Effector memory CD8-positive, alpha-beta T cell (primary cell): ENCODE measurements at regions not wholly inside any gene's neighbourhood (a gene's known extent, or its start where the extent isn't known, plus 50 kb on each side); places are given as distances from the start of the nearest gene placed in this dataset.

Experiments
- ATAC-seq: fragments of 150-1000 bp; cut with Tn5 transposase; replicated peaks from 2 replicates; pipeline ENCODE4 v1.10.0; 2021; ENCODE audit warnings: mild to moderate bottlenecking, moderate library complexity
- DNase-seq, 3 experiments: peaks; one replicate each; pipeline ENCODE4 v3.0.0; 2021
- H3K27ac Mint-ChIP-seq, 2 donors: one replicate each; pipeline ENCODE4 v1.8.0; 2022; ENCODE audit warnings: mild to moderate bottlenecking in 2 of 2, mixed read lengths in 2 of 2, moderate library complexity in 2 of 2
- H3K27me3 Mint-ChIP-seq, 2 donors: one replicate each; pipeline ENCODE4 v1.8.0; 2022; ENCODE audit warnings: mixed read lengths in 2 of 2
- H3K36me3 Mint-ChIP-seq: one replicate; pipeline ENCODE4 v1.8.0; 2022; ENCODE audit warnings: mild to moderate bottlenecking, moderate library complexity, mixed read lengths; ENCODE audit not compliant: insufficient read depth
- H3K4me1 Mint-ChIP-seq, 2 donors: one replicate each; pipeline ENCODE4 v1.8.0; 2022; ENCODE audit warnings: low read depth in 2 of 2, mixed read lengths in 2 of 2
- H3K4me3 Mint-ChIP-seq, 2 donors: one replicate each; pipeline ENCODE4 v1.8.0; 2022; ENCODE audit warnings: mild to moderate bottlenecking in 2 of 2, mixed read lengths in 2 of 2, moderate library complexity in 2 of 2
- H3K9me3 Mint-ChIP-seq, 2 donors: one replicate each; pipeline ENCODE4 v1.8.0; 2022; ENCODE audit warnings: mixed read lengths in 2 of 2

GRCh38 chr4:3358656-3359055 is 65.8 kb downstream of the RGS12 start:
- no peak overlapping the region for H3K27ac Mint-ChIP-seq
- ATAC-seq: no peak
- no peak for DNase-seq

DNA sequence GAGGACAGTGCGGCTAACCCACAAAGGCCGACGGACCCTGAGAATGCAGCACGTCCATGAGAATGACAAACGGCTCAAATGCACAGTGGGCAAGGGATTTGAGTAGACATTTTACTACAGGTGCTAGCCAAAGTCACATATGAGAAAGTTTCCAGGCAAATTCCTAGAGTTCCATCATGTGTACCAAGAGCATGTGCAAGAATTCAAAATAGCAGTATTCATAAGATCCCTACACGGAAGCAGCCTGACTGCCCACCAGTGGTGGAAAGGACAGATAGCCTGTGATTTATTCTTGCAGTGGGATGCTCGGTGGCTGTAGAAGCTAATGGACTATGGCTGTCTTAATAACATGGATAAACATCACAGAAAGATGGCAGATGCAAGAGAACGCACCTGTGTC is 68.0 kb downstream of the RGS12 start:
- Mint-ChIP-seq H3K27me3 (peaks cover 0 to 37% of the 10 kb centered on the region in 2 donors), H3K9me3 (no peaks in the 10 kb centered on the region), H3K4me3 (no peak overlapping the region), H3K4me1 (peaks cover 13 to 18% of the 10 kb centered on the region in 2 donors), H3K27ac (peak overlapping the region in 1 of 2 donors; percentile 38), H3K36me3 (peaks cover 3% of the 10 kb centered on the region)
- no peak for DNase-seq
- ATAC-seq: no peak

More at GRCh38 chr4:3358656-3359055, 65.8 kb downstream of the RGS12 start:
- H3K4me3 Mint-ChIP-seq: no peak overlapping the region
- peaks cover 11 to 16% of the 10 kb centered on the region in 2 donors for H3K4me1 Mint-ChIP-seq
- H3K9me3 Mint-ChIP-seq: no peaks in the 10 kb centered on the region
- H3K36me3 Mint-ChIP-seq: peaks cover 3% of the 10 kb centered on the region
- H3K27me3 Mint-ChIP-seq: peaks cover 0 to 25% of the 10 kb centered on the region in 2 donors

DNA sequence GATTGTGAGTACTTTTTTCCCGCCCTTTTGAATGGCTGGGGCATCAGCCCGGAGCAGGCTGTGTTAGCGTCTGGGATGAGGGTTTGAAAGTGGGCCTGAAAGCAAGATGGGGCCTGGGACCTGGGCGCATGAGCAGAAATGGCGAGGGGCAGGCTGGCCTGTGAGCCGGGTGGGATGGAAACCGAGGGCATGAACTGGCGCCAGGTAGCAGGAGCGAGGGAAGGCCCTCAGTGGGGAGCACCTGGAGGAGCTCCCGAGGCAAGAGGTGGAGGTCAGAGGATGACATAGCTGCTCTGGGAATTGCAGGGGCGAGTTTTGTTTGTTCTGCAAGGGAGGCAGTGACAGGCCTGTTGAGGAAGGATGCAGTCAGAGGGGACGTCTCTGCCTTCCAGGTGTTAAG is 68.6 kb downstream of the RGS12 start:
- H3K4me1 Mint-ChIP-seq: peaks cover 13 to 19% of the 10 kb centered on the region in 2 donors
- H3K9me3 Mint-ChIP-seq: no peaks in the 10 kb centered on the region
- H3K27me3 Mint-ChIP-seq: peaks cover 0 to 44% of the 10 kb centered on the region in 2 donors
- no peak for ATAC-seq
- no peak for DNase-seq
- H3K27ac Mint-ChIP-seq: peak overlapping the region in 1 of 2 donors; percentile 38
- H3K4me3 Mint-ChIP-seq: no peak overlapping the region
- no peaks in the 10 kb centered on the region for H3K36me3 Mint-ChIP-seq

DNA sequence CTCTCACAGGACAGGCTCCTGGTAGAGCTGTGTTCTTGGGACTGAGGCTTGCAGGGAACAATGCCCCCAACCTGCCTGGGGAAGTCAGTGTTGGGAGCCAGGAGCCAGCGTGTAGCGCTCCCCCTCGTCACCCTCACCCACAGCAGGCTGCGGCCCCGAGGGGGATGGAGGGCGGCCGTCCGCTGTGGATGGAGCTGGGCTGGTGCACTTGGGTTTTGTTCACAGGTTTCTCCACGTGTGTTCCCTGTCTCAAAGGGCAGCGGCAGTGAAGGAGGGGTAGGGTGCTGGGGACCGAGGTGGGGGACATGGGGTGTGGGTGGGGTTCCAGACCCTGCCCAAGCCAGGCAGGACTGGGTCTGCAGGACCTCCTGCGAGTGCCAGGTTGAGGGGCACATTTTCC is 69.1 kb downstream of the RGS12 start:
- Mint-ChIP-seq H3K4me1 (peaks cover 13 to 19% of the 10 kb centered on the region in 2 donors), H3K4me3 (no peak overlapping the region), H3K9me3 (no peaks in the 10 kb centered on the region), H3K27ac (peak overlapping the region in 1 of 2 donors; percentile 82), H3K27me3 (peaks cover 0 to 45% of the 10 kb centered on the region in 2 donors), H3K36me3 (no peaks in the 10 kb centered on the region)
- no peak for DNase-seq
- ATAC-seq: no peak

- Mint-ChIP-seq H3K4me1 (peaks cover 14 to 23% of the 10 kb centered on the region in 2 donors), H3K9me3 (no peaks in the 10 kb centered on the region), H3K27me3 (peaks cover 0 to 45% of the 10 kb centered on the region in 2 donors), H3K4me3 (no peak overlapping the region), H3K36me3 (no peaks in the 10 kb centered on the region), H3K27ac (peak overlapping the region in 1 of 2 donors; percentile 82)
- DNase-seq: no peak
- no peak for ATAC-seq
Observed at GRCh38 chr4:3362431-3363287, 69.8 kb downstream of the RGS12 start.

- H3K27me3 Mint-ChIP-seq: peaks cover 6 to 54% of the 10 kb centered on the region in 2 donors
- H3K4me3 Mint-ChIP-seq: no peak overlapping the region
- H3K27ac Mint-ChIP-seq: no peak overlapping the region
- no peak for ATAC-seq
- H3K36me3 Mint-ChIP-seq: no peaks in the 10 kb centered on the region
- no peak for DNase-seq
- no peaks in the 10 kb centered on the region for H3K9me3 Mint-ChIP-seq
- peaks cover 18 to 32% of the 10 kb centered on the region in 2 donors for H3K4me1 Mint-ChIP-seq
Observed at GRCh38 chr4:3363411-3364141, 70.8 kb downstream of the RGS12 start.

GRCh38 chr4:3364199-3364598 is 71.4 kb downstream of the RGS12 start:
- peaks cover 25 to 37% of the 10 kb centered on the region in 2 donors for H3K4me1 Mint-ChIP-seq
- peaks cover 6 to 60% of the 10 kb centered on the region in 2 donors for H3K27me3 Mint-ChIP-seq
- H3K9me3 Mint-ChIP-seq: no peaks in the 10 kb centered on the region
- H3K36me3 Mint-ChIP-seq: no peaks in the 10 kb centered on the region
- DNase-seq (no peak), ATAC-seq (no peak)
- no peak overlapping the region for H3K27ac Mint-ChIP-seq
- H3K4me3 Mint-ChIP-seq: no peak overlapping the region

GRCh38 chr4:3364634-3365314 is 72.0 kb downstream of the RGS12 start:
- no peak overlapping the region for H3K4me3 Mint-ChIP-seq
- H3K9me3 Mint-ChIP-seq: no peaks in the 10 kb centered on the region
- peaks cover 10 to 66% of the 10 kb centered on the region in 2 donors for H3K27me3 Mint-ChIP-seq
- DNase-seq (no peak), ATAC-seq (no peak)
- no peak overlapping the region for H3K27ac Mint-ChIP-seq
- peaks cover 28 to 39% of the 10 kb centered on the region in 2 donors for H3K4me1 Mint-ChIP-seq
- H3K36me3 Mint-ChIP-seq: no peaks in the 10 kb centered on the region

DNA sequence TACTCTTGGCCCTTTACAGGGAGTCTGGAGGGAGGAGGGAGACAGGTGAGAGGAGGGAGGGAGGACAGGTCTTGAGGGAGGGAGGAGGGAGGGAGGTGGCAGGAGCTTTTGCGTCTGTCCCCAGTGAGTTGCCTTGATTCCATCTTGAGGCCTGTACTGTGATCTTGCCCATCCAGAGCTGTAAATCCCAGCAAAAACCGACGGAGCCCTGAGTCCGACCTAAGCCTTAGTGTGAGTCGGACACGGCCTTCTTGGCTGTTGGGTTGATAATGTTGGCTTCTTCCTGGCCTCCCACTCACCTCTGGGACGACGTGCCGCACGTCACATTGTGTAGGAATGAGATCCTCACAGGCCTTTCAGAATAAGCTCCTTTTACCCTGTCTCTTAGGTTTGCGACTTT is 72.5 kb downstream of the RGS12 start:
- no peak for ATAC-seq
- peaks cover 3% of the 10 kb centered on the region for H3K36me3 Mint-ChIP-seq
- no peak overlapping the region for H3K27ac Mint-ChIP-seq
- peaks cover 33 to 44% of the 10 kb centered on the region in 2 donors for H3K4me1 Mint-ChIP-seq
- H3K4me3 Mint-ChIP-seq: no peak overlapping the region
- DNase-seq: no peak
- no peaks in the 10 kb centered on the region for H3K9me3 Mint-ChIP-seq
- H3K27me3 Mint-ChIP-seq: peaks cover 10 to 71% of the 10 kb centered on the region in 2 donors

DNA sequence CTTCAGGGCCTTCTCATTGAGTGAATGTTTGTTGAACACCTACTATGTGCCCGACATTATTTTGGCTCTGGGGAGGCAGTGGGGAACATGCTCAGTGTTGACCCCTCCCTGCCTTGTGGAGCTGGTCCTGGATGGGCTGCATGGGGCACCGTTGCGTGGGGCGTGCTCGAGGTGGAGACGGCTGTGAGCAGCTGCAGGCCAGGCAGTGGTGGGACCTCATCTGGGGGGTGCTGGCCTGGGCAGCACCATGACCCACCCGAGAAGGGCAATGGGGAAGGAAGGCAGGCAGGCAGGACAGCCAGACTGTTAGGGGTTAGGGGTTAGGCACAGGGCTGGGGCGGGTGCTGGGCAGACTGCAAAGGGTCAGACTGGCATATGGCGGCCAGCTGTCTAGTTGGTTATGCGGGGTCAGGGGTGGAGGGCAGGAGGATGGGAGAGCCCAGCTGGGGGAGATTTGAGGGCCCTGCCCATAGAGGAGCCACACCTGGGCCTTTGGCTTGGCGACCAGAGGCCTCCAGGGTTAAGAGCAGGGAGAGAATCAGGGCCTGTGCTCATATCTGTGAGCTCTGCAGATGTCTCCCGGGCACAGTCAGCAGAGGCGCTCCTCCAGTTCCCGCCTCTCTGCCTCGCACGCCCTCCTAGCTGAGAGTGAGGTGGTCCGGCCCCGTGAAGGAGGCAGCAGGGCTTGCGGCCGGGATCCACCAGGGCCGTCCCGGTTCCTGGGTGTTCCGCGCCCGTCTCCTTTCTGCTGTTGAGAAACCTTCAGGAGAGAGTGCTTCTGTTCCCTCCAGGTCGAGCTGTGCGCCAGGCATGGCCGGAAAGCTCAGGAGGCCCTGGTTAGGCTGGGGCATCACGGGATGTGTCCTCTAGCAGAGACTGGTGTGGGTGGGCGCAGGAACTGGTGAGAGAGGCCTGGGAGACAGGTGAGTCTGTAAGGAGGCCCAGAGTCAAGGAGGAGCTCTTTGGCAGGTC is 73.3 kb downstream of the RGS12 start:
- Mint-ChIP-seq H3K27me3 (peaks cover 10 to 71% of the 10 kb centered on the region in 2 donors), H3K9me3 (no peaks in the 10 kb centered on the region), H3K4me1 (peaks cover 34 to 45% of the 10 kb centered on the region in 2 donors), H3K4me3 (no peak overlapping the region), H3K36me3 (peaks cover 3% of the 10 kb centered on the region), H3K27ac (peak overlapping the region in 1 of 2 donors; percentile 25)
- ATAC-seq: no peak
- DNase-seq: no peak

DNA sequence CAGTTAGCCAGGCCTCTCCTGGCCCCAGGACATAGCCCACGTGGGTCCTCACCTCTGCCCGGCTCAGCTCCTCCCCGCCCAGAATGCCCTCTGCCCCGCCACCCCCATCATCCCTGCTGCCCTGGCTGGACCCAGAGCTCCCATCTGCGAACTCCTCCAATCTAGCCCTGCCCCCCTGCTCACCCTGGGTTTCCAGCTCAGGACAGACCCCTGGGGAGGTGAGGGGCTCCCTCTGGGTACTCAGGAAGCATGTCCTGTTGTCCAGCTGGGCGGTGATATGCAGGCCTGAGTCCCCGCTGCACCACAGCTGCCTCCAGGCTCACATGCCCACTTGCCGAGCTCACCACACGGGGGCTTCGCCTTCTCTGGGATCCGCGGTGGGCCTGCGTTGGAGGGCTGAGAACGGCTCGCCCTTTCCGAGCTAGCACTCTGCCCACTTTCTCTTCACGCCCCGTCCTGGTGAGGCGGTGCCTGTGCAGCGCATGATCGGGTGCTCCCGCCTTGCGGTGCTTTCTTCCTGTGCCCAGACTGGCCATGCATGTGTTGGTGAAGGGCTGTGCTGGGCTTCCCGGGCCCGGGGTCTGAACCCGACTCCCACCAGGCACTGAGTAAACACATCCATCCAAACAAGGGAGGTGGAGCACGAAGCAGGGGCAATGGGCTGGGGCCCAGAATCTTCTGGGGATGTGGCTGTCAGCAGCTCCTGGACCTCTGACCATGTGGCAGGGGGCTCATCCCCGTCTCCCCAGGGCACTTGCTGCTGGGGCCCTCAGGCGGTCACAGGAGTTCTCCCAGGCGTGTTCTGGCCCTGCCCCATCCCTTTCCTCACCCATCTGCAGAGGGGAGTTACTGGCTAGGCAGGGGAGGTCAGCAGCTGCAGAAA is 74.3 kb downstream of the RGS12 start:
- Mint-ChIP-seq H3K27me3 (peaks cover 10 to 71% of the 10 kb centered on the region in 2 donors), H3K4me1 (peaks cover 33 to 40% of the 10 kb centered on the region in 2 donors)
- no peak for DNase-seq

GRCh38 chr4:3367866-3368265 is 73.9 kb upstream of the HGFAC start:
- no peaks in the 10 kb centered on the region for H3K9me3 Mint-ChIP-seq
- ATAC-seq (no peak), DNase-seq (no peak)
- peak overlapping the region; percentile 34 to 37 for H3K4me3 Mint-ChIP-seq
- H3K36me3 Mint-ChIP-seq: peaks cover 6% of the 10 kb centered on the region
- peaks cover 33 to 35% of the 10 kb centered on the region in 2 donors for H3K4me1 Mint-ChIP-seq
- no peak overlapping the region for H3K27ac Mint-ChIP-seq
- peaks cover 10 to 72% of the 10 kb centered on the region in 2 donors for H3K27me3 Mint-ChIP-seq

More for the DNA sequence above, 74.3 kb downstream of the RGS12 start:
- ATAC-seq: no peak
- H3K9me3 Mint-ChIP-seq: no peaks in the 10 kb centered on the region
- peak overlapping the region in 1 of 2 donors; percentile 25 for H3K27ac Mint-ChIP-seq
- no peak overlapping the region for H3K4me3 Mint-ChIP-seq
- H3K36me3 Mint-ChIP-seq: peaks cover 3% of the 10 kb centered on the region
